CD14-positive monocyte (primary cell): ENCODE measurements at regions not wholly inside any gene's neighbourhood (a gene's known extent, or its start where the extent isn't known, plus 50 kb on each side); places are given as distances from the start of the nearest gene placed in this dataset.

Experiments used
- DNase-seq, 3 donors: peaks; one replicate each; pipeline ENCODE4 v3.0.0-alpha.2; 2011 to 2022
- H2AFZ ChIP-seq: 2 replicates; pipeline ENCODE4 v1.6.0; 2012; ENCODE audit warnings: mild to moderate bottlenecking, low read depth, low read length, inconsistent platforms; ENCODE audit not compliant: insufficient read depth, poor library complexity, severe bottlenecking
- H3K27ac ChIP-seq, 2 donors: 1 replicate in 1 of 2; 2 replicates in 1 of 2; pipeline ENCODE4 v1.5.1; 2012 to 2013; ENCODE audit warnings: low read length in 2 of 2, control low read depth in 1 of 2, inconsistent platforms in 1 of 2, low read depth in 1 of 2, mild to moderate bottlenecking in 1 of 2
- H3K27me3 ChIP-seq, 2 donors: one replicate each; pipeline versions ENCODE4 v1.6.0 to v1.6.1; 2011 to 2013; ENCODE audit warnings: low read length in 2 of 2; ENCODE audit not compliant: control insufficient read depth in 2 of 2, insufficient read depth in 2 of 2
- H3K36me3 ChIP-seq, 2 donors: replicated peaks in 1 of 2; 1 replicate in 1 of 2; 2 replicates in 1 of 2; pipeline versions ENCODE4 v1.5.1 to v1.6.1; 2012 to 2013; ENCODE audit warnings: low read length in 2 of 2, control low read depth in 1 of 2, inconsistent platforms in 1 of 2, mild to moderate bottlenecking in 1 of 2; ENCODE audit not compliant: insufficient read depth in 2 of 2, control insufficient read depth in 1 of 2
- H3K4me1 ChIP-seq, 2 donors: 1 replicate in 1 of 2; 2 replicates in 1 of 2; pipeline versions ENCODE4 v1.5.1 to v1.6.1; 2012 to 2013; ENCODE audit warnings: low read length in 2 of 2, control low read depth in 1 of 2, inconsistent platforms in 1 of 2, mild to moderate bottlenecking in 1 of 2, moderate library complexity in 1 of 2; ENCODE audit not compliant: insufficient read depth in 2 of 2, control insufficient read depth in 1 of 2
- H3K4me2 ChIP-seq: replicated peaks from 2 replicates; pipeline ENCODE3; 2012; ENCODE audit warnings: low read length, moderate library complexity, mild to moderate bottlenecking; ENCODE audit not compliant: poor library complexity, severe bottlenecking; ENCODE audit errors: extremely low read depth
- H3K4me3 ChIP-seq, 3 experiments: fragments of 200-600 bp in 1 of 3; sonication (generic) in 1 of 3; replicated peaks in 1 of 3; 1 replicate in 2 of 3; 2 replicates in 1 of 3; pipeline ENCODE4 v1.5.1; 2011 to 2013; ENCODE audit warnings: low read length in 3 of 3, mild to moderate bottlenecking in 3 of 3, control low read depth in 2 of 3, low read depth in 2 of 3, inconsistent platforms in 1 of 3, moderate library complexity in 1 of 3
- H3K79me2 ChIP-seq: 2 replicates; pipeline ENCODE4 v1.6.0; 2012; ENCODE audit warnings: mild to moderate bottlenecking, control low read depth, inconsistent platforms, low read length, moderate library complexity; ENCODE audit not compliant: insufficient read depth
- H3K9ac ChIP-seq: 2 replicates; pipeline ENCODE4 v1.6.0; 2017; ENCODE audit warnings: low read length, mild to moderate bottlenecking; ENCODE audit not compliant: insufficient read depth, poor library complexity, severe bottlenecking
- H3K9me3 ChIP-seq, 2 donors: replicated peaks in 1 of 2; 1 replicate in 1 of 2; 2 replicates in 1 of 2; pipeline versions ENCODE4 v1.5.1 to v1.6.1; 2012 to 2013; ENCODE audit warnings: low read length in 2 of 2, control low read depth in 1 of 2; ENCODE audit not compliant: control insufficient read depth in 1 of 2, insufficient read depth in 1 of 2
- H4K20me1 ChIP-seq: 2 replicates; pipeline ENCODE4 v1.6.0; 2012; ENCODE audit warnings: mild to moderate bottlenecking, low read length, control low read depth, moderate library complexity; ENCODE audit not compliant: insufficient read depth
- H3K27ac Mint-ChIP-seq, 7 donors: one replicate each; pipeline ENCODE4 v1.8.0; 2020; ENCODE audit warnings: mild to moderate bottlenecking in 7 of 7, mixed read lengths in 7 of 7, moderate library complexity in 6 of 7, inconsistent platforms in 2 of 7
- H3K27me3 Mint-ChIP-seq, 3 donors: one replicate each; pipeline ENCODE4 v1.8.0; 2021 to 2022; ENCODE audit warnings: low read depth in 3 of 3, mild to moderate bottlenecking in 3 of 3, mixed read lengths in 3 of 3, moderate library complexity in 3 of 3, inconsistent platforms in 1 of 3
- H3K36me3 Mint-ChIP-seq, 2 donors: one replicate each; pipeline ENCODE4 v1.8.0; 2020; ENCODE audit warnings: mixed read lengths in 2 of 2, inconsistent platforms in 1 of 2, mild to moderate bottlenecking in 1 of 2
- H3K4me1 Mint-ChIP-seq: one replicate; pipeline ENCODE4 v1.8.0; 2020; ENCODE audit warnings: mild to moderate bottlenecking, mixed read lengths
- H3K4me3 Mint-ChIP-seq, 2 donors: one replicate each; pipeline ENCODE4 v1.8.0; 2020; ENCODE audit warnings: mild to moderate bottlenecking in 2 of 2, mixed read lengths in 2 of 2, moderate library complexity in 1 of 2
- H3K9me3 Mint-ChIP-seq, 7 donors: one replicate each; pipeline ENCODE4 v1.8.0; 2020 to 2022; ENCODE audit warnings: mixed read lengths in 7 of 7, mild to moderate bottlenecking in 6 of 7, moderate library complexity in 6 of 7, inconsistent platforms in 2 of 7
- WGBS: methylation state at CpG from one replicate; pipeline ENCODE4 v1.1.5; 2013; ENCODE audit warnings: missing lambda C conversion rate; ENCODE audit not compliant: insufficient coverage; 5-methylcytosine and 5-hydroxymethylcytosine counted together
- intact Hi-C, 2 donors: fragments of 100-400 bp; cut with micrococcal nuclease; formaldehyde crosslinking; loops; one replicate each; pipeline versions ENCODE4 v1.15.0 to v1.15.1; 2023
- TF ChIP-seq, protein P1 (sequence below): fragments of 200-600 bp; IDR thresholded peaks from one replicate; pipeline ENCODE4 v1.8.0; 2022; ENCODE audit warnings: antibody characterized with exemption, mild to moderate bottlenecking

DNA sequence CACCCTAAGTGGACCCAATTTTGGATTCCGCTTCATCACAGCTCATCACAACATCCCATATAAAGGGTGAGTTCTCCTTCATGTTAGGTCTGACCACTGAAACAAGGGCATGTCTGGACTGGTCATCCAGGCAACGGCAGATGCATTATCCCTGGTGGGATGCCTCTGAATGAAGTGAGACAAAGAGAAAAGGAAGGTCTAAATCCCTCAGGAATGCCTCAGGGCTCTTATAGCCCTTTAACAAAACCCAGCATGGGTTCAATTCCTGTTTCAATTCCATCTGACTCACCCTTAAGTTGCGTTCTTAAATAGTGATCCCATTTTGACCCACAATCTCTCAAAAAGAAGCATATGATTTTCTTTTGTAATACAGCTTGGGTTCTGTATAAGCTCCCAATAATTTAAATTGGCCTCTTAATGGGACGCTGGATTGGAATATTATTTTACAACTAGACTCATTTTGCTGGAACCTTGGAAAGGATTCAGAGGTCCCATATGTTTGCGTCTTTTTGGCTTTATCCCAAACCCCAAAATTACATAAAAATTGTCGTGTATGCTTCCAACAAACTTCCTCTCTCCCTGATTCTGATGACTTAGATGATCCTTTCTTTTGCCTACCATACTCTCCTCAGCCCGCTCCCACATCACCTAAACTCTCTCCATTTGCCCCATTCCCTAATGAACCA, 287.4 kb upstream of the ZP4 start:
- Histone ChIP-seq H3K4me2 (no peak overlapping the region), H3K4me3 (no peak overlapping the region), H3K9ac (no peak overlapping the region), H3K27ac (no peak overlapping the region), H3K27me3 (no peaks in the 10 kb centered on the region), H3K9me3 (peaks cover 0 to 18% of the 10 kb centered on the region in 2 donors), H3K79me2 (no peaks in the 10 kb centered on the region), H4K20me1 (no peaks in the 10 kb centered on the region), H3K36me3 (no peaks in the 10 kb centered on the region), H2AFZ (no peak overlapping the region), H3K4me1 (no peaks in the 10 kb centered on the region)
- TF ChIP-seq, protein P1, sequence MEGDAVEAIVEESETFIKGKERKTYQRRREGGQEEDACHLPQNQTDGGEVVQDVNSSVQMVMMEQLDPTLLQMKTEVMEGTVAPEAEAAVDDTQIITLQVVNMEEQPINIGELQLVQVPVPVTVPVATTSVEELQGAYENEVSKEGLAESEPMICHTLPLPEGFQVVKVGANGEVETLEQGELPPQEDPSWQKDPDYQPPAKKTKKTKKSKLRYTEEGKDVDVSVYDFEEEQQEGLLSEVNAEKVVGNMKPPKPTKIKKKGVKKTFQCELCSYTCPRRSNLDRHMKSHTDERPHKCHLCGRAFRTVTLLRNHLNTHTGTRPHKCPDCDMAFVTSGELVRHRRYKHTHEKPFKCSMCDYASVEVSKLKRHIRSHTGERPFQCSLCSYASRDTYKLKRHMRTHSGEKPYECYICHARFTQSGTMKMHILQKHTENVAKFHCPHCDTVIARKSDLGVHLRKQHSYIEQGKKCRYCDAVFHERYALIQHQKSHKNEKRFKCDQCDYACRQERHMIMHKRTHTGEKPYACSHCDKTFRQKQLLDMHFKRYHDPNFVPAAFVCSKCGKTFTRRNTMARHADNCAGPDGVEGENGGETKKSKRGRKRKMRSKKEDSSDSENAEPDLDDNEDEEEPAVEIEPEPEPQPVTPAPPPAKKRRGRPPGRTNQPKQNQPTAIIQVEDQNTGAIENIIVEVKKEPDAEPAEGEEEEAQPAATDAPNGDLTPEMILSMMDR = no peak
- intact Hi-C loops = no loop called here
- H3K9me3 Mint-ChIP-seq = peaks cover 4 to 24% (median 11%) of the 10 kb centered on the region in 7 donors
- no peak for DNase-seq
- 72% methylated on average over 5 of the region's 7 CpGs for WGBS
- H3K27ac Mint-ChIP-seq = no peak overlapping the region
- no peaks in the 10 kb centered on the region for H3K4me1 Mint-ChIP-seq
- H3K27me3 Mint-ChIP-seq = peaks cover 0 to 1% (median 0%) of the 10 kb centered on the region in 3 donors
- H3K36me3 Mint-ChIP-seq = no peaks in the 10 kb centered on the region
- no peak overlapping the region for H3K4me3 Mint-ChIP-seq

DNA sequence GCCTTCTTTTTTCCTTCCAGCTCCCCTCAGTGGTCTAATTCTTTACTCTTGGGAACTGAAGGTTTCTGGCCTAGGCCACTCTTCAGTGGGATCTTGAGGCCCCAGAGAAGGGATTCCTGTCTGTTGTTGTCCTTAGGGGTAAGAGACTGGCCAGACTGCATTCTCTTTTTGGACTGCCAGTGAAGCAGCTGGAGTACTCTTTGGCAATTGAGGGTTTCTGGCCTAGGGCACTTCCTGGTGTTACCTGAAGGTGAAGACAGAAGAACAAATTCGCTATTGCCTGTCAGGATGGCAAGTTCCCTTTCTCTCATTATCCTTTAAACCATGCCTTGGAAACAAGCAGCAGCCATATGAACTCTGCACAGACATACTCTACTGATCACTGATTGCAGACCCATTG, 286.6 kb upstream of the ZP4 start:
- H3K27me3 ChIP-seq = no peaks in the 10 kb centered on the region
- peaks cover 0 to 18% of the 10 kb centered on the region in 2 donors for H3K9me3 ChIP-seq
- H4K20me1 ChIP-seq = no peaks in the 10 kb centered on the region
- H3K4me1 Mint-ChIP-seq = no peaks in the 10 kb centered on the region
- H2AFZ ChIP-seq = no peak overlapping the region
- H3K4me2 ChIP-seq = no peak overlapping the region
- no peak for DNase-seq
- intact Hi-C loops = no loop called here
- TF ChIP-seq, protein P1 = no peak
- no peak overlapping the region for H3K9ac ChIP-seq
- 89% methylated on average over 1 of the region's 1 CpG for WGBS
- no peak overlapping the region for H3K4me3 Mint-ChIP-seq
- H3K27ac Mint-ChIP-seq = no peak overlapping the region
- no peak overlapping the region for H3K4me3 ChIP-seq
- no peak overlapping the region for H3K27ac ChIP-seq
- H3K36me3 ChIP-seq = no peaks in the 10 kb centered on the region
- no peaks in the 10 kb centered on the region for H3K4me1 ChIP-seq
- no peaks in the 10 kb centered on the region for H3K79me2 ChIP-seq
- H3K27me3 Mint-ChIP-seq = peaks cover 0 to 1% (median 0%) of the 10 kb centered on the region in 3 donors
- H3K36me3 Mint-ChIP-seq = no peaks in the 10 kb centered on the region
- peaks cover 2 to 27% (median 11%) of the 10 kb centered on the region in 7 donors for H3K9me3 Mint-ChIP-seq
